ENCODE measurements at regions not wholly inside any gene's neighbourhood (a gene's known extent, or its start where the extent isn't known, plus 50 kb on each side); places are given as distances from the start of the nearest gene placed in this dataset.

DNA sequence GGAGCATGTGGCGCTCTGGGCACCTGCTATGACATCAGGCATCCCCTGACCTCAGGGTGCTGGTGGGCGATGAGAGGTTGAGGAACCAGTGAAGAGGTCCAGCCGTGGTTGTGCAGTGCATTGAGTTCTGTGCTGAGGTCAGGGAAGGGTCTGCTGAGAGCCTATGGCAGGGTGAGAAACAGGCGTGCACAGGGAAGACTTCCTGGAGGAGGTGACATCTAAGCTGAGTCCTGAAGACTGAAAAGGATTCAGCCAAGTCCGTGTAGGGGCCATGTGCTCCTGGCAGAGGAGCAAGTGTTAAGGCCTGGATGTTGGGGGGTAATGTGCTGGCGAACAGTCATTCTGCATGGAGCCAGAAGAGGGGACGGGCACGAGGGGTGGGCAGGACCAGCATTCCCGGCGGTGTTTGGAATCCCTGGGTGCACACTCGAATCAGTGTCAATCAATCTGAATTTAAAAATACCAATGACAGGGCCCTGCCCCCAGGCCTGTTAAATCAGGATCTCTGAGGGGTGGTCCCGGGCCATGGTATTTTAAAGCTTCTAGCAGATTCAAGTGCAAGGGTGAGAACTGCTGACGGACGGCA lies 65.8 kb upstream of the CIBAR2 start:
- TF ChIP-seq, protein P1, sequence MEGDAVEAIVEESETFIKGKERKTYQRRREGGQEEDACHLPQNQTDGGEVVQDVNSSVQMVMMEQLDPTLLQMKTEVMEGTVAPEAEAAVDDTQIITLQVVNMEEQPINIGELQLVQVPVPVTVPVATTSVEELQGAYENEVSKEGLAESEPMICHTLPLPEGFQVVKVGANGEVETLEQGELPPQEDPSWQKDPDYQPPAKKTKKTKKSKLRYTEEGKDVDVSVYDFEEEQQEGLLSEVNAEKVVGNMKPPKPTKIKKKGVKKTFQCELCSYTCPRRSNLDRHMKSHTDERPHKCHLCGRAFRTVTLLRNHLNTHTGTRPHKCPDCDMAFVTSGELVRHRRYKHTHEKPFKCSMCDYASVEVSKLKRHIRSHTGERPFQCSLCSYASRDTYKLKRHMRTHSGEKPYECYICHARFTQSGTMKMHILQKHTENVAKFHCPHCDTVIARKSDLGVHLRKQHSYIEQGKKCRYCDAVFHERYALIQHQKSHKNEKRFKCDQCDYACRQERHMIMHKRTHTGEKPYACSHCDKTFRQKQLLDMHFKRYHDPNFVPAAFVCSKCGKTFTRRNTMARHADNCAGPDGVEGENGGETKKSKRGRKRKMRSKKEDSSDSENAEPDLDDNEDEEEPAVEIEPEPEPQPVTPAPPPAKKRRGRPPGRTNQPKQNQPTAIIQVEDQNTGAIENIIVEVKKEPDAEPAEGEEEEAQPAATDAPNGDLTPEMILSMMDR (IDR thresholded peaks at IDR 0.05; ENCODE audit: insufficient read depth, low read depth, low read length), result no peak
- TF ChIP-seq EZH2 (IDR thresholded peaks at IDR 0.05; ENCODE audit: insufficient read depth, low read length), result no peak
